HG02970 (cell line): ENCODE measurements at regions not wholly inside any gene's neighbourhood (a gene's known extent, or its start where the extent isn't known, plus 50 kb on each side); places are given as distances from the start of the nearest gene placed in this dataset.
"Not testable (repeated sequence)": the region's sequence is repeated elsewhere in the genome, so short reads cannot be mapped to it uniquely, and the experiment has no call there.

Experiments
- ATAC-seq: cut with Tn5 transposase; IDR thresholded peaks from one replicate; pipeline ENCODE4 v1.9.1; 2021; ENCODE audit warnings: mild to moderate bottlenecking, moderate library complexity, moderate number of reproducible peaks; ENCODE audit not compliant: unreplicated experiment, low FRiP score

GRCh38 chr13:23053711-23054110 is 127.1 kb upstream of the SGCG start:
- not testable (repeated sequence) for ATAC-seq

GRCh38 chr13:23059173-23059572 is 121.6 kb upstream of the SGCG start:
- no peak for ATAC-seq

- ATAC-seq: no peak
Observed at GRCh38 chr13:23060959-23061358, 119.8 kb upstream of the SGCG start.

DNA sequence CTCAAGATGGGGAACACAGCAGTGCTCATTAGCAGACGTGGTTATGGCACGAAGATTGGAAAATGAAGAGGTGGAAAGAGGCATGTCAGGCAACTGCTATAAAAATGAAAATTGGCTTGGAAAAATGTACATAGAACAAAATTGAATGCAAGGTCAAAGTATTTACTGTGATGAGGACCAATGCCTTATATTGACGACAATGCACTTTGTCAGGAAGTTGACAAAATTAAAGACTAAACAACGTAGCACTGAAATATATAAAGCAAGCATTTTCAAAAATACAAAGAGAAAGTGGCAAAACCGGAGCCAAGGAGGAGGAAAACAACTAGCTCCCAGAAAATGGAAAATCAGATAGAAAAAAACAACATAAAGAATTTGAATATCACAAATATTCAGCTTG is 113.7 kb upstream of the SGCG start:
- no peak for ATAC-seq

GRCh38 chr13:23069566-23069965 is 111.2 kb upstream of the SGCG start:
- ATAC-seq: no peak

DNA sequence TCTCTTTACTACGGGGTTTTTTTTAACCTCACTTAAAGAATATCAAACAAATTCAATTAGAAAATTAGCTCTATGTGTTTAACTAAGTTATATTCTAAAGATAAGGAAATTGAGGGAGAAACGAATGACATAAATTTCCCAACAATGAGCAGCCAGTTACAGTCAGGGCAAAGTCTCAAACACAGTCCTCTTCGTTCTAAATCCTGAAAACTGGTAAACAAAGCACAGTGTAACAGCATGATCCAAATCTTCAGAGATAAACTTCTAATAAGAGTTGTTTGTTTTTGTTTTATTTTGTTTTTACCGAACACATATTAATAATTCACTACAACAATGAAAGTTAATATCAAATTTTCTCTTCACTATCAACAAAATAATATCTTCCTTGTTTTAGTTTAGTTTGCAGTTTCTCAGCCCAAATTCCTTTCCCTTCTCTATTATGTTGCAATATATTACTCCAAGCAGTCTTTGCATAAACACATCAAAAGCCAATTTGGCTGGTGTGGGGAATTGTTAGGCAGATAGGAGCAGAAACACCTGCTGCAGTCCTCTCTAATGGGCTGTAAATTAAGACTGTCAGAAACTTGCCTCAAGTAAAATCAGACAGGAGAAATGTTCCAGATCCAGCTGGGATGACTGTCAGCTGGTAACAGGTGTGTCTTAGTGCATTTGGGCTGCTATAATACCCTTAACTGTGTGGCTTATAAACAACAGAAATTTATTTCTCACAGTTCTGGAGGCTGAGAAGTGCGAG is 106.5 kb upstream of the SGCG start:
- no peak for ATAC-seq

GRCh38 chr13:23081220-23081619 is 99.6 kb upstream of the SGCG start:
- ATAC-seq: no peak

DNA sequence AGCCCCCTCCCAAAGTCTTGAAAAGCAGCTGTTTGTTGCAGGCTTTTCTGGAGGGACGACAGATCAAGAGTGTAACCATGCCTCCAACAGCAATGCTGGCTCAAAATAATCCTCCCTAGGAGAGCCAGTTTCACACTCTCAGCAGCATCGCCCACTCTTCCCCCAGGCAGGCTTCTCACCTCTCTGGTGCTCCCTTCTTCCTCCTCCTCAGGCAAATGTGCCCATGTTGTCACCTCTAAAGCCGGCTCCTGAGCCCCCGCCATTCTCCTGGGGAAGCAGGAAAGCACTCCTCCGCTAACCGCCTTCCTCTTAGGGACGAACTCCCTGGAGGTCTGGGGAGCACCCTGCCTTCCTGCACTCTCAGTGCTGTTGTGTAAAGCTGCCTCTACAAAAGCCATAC is 98.9 kb upstream of the SGCG start:
- no peak for ATAC-seq

DNA sequence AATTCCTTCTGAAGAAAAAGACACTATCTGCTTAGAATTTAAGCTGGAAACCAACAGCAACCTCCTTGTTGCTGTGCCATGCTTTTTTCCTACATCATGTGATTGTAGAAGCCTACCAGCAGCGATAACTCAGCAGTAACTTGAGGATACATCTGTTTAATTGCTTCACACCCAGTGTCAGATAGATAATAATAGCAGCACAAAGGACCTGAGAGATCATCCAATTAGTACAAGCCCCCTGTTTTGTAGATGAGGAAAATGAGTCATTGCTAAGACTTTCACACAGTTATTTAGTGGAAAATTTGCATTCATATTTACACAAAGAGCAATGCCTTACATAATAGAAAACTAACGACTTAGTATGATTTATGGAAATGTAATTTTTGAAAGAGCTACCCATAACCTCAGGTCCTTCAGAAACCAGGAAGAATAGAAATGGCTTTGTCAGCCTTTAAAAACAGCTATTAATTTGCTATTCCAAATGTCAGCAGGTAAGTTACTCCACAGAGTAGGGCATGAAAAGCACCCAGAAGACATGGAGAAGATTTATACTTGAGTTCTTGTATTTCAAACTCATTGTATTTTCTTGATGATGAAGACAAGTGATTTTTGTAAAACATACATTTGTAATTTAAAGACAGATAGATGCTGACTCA is 93.7 kb upstream of the SGCG start:
- no peak for ATAC-seq

DNA sequence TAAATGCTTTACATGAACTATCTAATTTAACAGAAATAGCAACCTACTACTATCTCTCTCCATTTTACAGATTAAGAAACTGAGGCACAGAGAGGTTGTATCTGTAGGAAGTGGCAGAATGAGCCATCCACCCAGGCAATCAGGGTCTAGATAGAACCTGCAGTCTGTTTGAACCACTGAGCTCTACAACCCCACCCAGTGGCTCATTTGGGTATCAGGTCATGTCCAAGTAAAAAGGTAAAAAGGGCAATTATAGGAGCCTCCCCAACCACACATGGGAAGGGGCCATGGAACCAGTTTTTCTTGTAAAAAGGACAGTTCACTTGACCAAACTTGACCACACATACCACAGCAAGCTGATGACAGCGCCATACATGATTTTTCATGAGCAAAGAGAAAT is 92.9 kb upstream of the SGCG start:
- ATAC-seq: no peak

- ATAC-seq: no peak
Observed at GRCh38 chr13:23098161-23098907, 82.4 kb upstream of the SGCG start.

GRCh38 chr13:23105051-23105450 is 75.7 kb upstream of the SGCG start:
- no peak for ATAC-seq

DNA sequence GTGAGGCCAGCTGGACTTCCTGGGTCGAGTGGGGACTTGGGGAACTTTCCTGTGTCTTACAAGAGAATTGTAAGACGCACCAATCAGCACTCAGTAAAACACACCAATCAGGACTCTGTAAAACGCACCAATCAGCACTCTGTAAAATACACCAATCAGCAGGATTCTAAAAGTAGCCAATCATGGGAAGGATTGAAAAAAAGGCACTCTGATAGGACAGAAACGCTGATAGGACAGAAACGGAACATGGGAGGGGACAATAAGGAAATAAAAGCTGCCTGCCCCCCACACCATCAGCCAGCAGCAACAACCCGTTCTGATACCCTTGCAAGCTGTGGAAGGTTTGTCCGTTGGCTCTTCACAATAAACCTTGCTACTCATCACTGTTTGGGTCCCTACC is 73.1 kb upstream of the SGCG start:
- no peak for ATAC-seq

- ATAC-seq: no peak
Observed at GRCh38 chr13:23119131-23119530, 61.6 kb upstream of the SGCG start.

DNA sequence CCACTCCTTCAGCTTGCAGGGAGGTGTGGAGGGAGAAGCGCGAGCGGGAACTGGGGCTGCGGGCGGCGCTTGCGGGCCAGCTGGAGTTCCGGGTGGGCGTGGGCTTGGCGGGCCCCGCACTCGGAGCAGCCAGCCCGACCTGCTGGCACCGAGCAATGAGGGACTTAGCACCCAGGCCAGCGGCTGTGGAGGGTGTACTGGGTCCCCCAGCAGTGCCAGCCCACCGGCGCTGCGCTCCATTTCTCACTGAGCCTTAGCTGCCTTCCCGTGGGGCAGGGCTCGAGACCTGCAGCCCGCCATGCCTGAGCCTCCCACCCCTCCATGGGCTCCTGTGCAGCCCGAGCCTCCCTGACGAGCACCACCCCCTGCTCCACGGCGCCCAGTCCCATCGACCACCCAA is 53.2 kb upstream of the SGCG start:
- ATAC-seq: not testable (repeated sequence)

DNA sequence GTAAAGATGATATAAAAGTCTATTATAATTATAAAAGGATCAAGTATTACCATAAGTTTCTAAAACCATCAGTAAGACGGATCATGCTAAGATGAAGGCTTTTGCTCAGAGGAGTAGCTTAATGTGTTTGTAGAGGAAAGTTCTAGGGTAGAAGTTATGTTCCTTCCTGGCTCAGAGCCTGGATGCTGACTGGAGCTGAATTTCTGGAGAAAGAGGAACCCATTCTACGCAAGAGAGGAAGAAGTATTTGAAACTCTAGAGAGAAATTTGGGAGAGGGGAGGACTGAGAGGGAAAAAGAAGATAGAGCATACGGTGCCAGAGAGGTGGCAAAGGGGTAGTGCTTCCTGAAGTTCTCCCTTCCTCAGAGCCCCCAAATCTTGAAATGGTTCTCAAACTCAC is 51.4 kb upstream of the SGCG start:
- no peak for ATAC-seq
